Effector memory CD8-positive, alpha-beta T cell (primary cell): ENCODE measurements at regions not wholly inside any gene's neighbourhood (a gene's known extent, or its start where the extent isn't known, plus 50 kb on each side); places are given as distances from the start of the nearest gene placed in this dataset.
"Not testable (repeated sequence)": the region's sequence is repeated elsewhere in the genome, so short reads cannot be mapped to it uniquely, and the experiment has no call there.

Experiments used
- ATAC-seq: fragments of 150-1000 bp; cut with Tn5 transposase; replicated peaks from 2 replicates; pipeline ENCODE4 v1.10.0; 2021; ENCODE audit warnings: mild to moderate bottlenecking, moderate library complexity
- DNase-seq, 3 experiments: peaks; one replicate each; pipeline ENCODE4 v3.0.0; 2021
- H3K27ac Mint-ChIP-seq, 2 donors: one replicate each; pipeline ENCODE4 v1.8.0; 2022; ENCODE audit warnings: mild to moderate bottlenecking in 2 of 2, mixed read lengths in 2 of 2, moderate library complexity in 2 of 2
- H3K27me3 Mint-ChIP-seq, 2 donors: one replicate each; pipeline ENCODE4 v1.8.0; 2022; ENCODE audit warnings: mixed read lengths in 2 of 2
- H3K36me3 Mint-ChIP-seq: one replicate; pipeline ENCODE4 v1.8.0; 2022; ENCODE audit warnings: mild to moderate bottlenecking, moderate library complexity, mixed read lengths; ENCODE audit not compliant: insufficient read depth
- H3K4me1 Mint-ChIP-seq, 2 donors: one replicate each; pipeline ENCODE4 v1.8.0; 2022; ENCODE audit warnings: low read depth in 2 of 2, mixed read lengths in 2 of 2
- H3K4me3 Mint-ChIP-seq, 2 donors: one replicate each; pipeline ENCODE4 v1.8.0; 2022; ENCODE audit warnings: mild to moderate bottlenecking in 2 of 2, mixed read lengths in 2 of 2, moderate library complexity in 2 of 2
- H3K9me3 Mint-ChIP-seq, 2 donors: one replicate each; pipeline ENCODE4 v1.8.0; 2022; ENCODE audit warnings: mixed read lengths in 2 of 2

GRCh38 chr22:27063841-27064240, 406.5 kb downstream of the MIAT start:
- peaks cover 20 to 46% of the 10 kb centered on the region in 2 donors for H3K27me3 Mint-ChIP-seq
- no peaks in the 10 kb centered on the region for H3K9me3 Mint-ChIP-seq
- DNase-seq (no peak), ATAC-seq (no peak)
- H3K36me3 Mint-ChIP-seq = no peaks in the 10 kb centered on the region
- H3K27ac Mint-ChIP-seq = no peak overlapping the region
- H3K4me3 Mint-ChIP-seq = no peak overlapping the region
- H3K4me1 Mint-ChIP-seq = no peaks in the 10 kb centered on the region

- Mint-ChIP-seq H3K36me3 (no peaks in the 10 kb centered on the region), H3K4me1 (no peaks in the 10 kb centered on the region), H3K4me3 (no peak overlapping the region), H3K9me3 (no peaks in the 10 kb centered on the region), H3K27me3 (peaks cover 20 to 46% of the 10 kb centered on the region in 2 donors), H3K27ac (no peak overlapping the region)
- ATAC-seq = no peak
- no peak for DNase-seq
Measured at GRCh38 chr22:27064386-27064785, 407.0 kb downstream of the MIAT start.

DNA sequence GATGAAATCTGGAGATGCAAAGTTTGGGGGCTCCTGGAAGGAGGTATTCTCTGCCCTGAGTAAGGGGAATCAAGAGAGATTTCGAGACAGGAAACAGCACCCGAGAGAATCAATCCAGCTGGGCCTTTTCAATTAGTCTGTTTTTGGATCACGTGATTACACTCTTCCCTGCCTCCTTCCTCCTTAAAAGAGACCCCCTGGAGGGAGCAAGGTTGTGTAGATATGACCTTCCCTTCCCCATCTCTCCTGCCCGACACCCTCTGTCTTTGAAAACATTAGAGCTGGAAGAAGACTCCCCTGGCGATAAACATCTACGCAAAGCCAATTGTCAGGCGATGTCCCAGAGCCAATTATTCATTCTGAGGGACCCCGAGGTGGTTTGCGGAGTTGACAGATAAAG, 407.9 kb downstream of the MIAT start:
- ATAC-seq (no peak), DNase-seq (no peak)
- H3K4me3 Mint-ChIP-seq = no peak overlapping the region
- peaks cover 27 to 47% of the 10 kb centered on the region in 2 donors for H3K27me3 Mint-ChIP-seq
- H3K9me3 Mint-ChIP-seq = no peaks in the 10 kb centered on the region
- H3K36me3 Mint-ChIP-seq = no peaks in the 10 kb centered on the region
- H3K27ac Mint-ChIP-seq = no peak overlapping the region
- no peaks in the 10 kb centered on the region for H3K4me1 Mint-ChIP-seq

- no peaks in the 10 kb centered on the region for H3K4me1 Mint-ChIP-seq
- H3K27ac Mint-ChIP-seq = no peak overlapping the region
- no peaks in the 10 kb centered on the region for H3K9me3 Mint-ChIP-seq
- no peak for ATAC-seq
- no peak for DNase-seq
- no peak overlapping the region for H3K4me3 Mint-ChIP-seq
- peaks cover 40 to 60% of the 10 kb centered on the region in 2 donors for H3K27me3 Mint-ChIP-seq
- H3K36me3 Mint-ChIP-seq = no peaks in the 10 kb centered on the region
Measured at GRCh38 chr22:27066856-27067255, 409.5 kb downstream of the MIAT start.

DNA sequence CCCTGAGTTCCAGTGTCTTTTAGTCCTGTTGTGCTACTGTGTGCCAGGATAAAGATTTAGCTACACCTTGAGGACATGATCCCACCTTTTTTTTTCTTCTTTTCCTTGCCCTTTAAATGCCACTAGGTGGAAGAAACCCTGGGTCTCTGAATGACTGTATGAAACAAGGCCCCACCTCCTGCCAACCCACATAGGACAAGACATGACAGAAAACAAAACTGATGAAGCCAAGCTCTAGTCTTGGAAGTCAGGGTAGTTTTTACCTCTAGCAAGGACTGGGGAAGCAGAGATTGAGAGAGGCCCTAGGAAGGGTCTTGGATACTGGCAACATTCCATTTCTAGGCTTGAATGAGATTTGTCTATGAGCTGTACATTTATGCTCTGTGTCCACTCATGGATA, 410.7 kb downstream of the MIAT start:
- ATAC-seq = no peak
- no peaks in the 10 kb centered on the region for H3K4me1 Mint-ChIP-seq

DNA sequence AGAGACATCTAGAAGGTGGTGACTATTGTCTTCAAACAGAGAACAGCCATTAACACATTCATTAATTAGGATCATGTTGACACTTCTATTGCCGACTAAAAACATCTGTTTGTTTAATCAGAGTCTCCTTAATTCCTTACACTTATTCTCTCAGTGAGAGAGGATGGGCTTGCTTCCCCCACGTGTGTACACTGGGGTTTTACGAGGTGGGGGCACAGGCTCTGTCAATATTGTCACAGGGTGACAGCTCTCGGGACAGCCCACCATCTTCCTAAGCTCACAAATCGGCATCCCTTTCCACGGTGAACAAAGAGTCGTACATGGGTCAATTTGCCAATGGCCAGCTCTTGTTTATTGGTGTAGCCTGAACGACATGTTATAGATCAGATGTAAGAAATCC, 413.2 kb downstream of the MIAT start:
- Mint-ChIP-seq H3K9me3 (no peaks in the 10 kb centered on the region), H3K27me3 (peaks cover 38 to 57% of the 10 kb centered on the region in 2 donors), H3K4me3 (no peak overlapping the region), H3K4me1 (no peaks in the 10 kb centered on the region), H3K27ac (no peak overlapping the region), H3K36me3 (no peaks in the 10 kb centered on the region)
- no peak for ATAC-seq
- DNase-seq = no peak

More for the DNA sequence above, 410.7 kb downstream of the MIAT start:
- no peak for DNase-seq
- peaks cover 40 to 50% of the 10 kb centered on the region in 2 donors for H3K27me3 Mint-ChIP-seq
- no peak overlapping the region for H3K27ac Mint-ChIP-seq
- H3K4me3 Mint-ChIP-seq = no peak overlapping the region
- H3K36me3 Mint-ChIP-seq = no peaks in the 10 kb centered on the region
- no peaks in the 10 kb centered on the region for H3K9me3 Mint-ChIP-seq

- no peak for DNase-seq
- ATAC-seq = no peak
- Mint-ChIP-seq H3K36me3 (no peaks in the 10 kb centered on the region), H3K9me3 (peaks cover 0 to 3% of the 10 kb centered on the region in 2 donors), H3K27ac (no peak overlapping the region), H3K4me1 (no peaks in the 10 kb centered on the region), H3K4me3 (no peak overlapping the region), H3K27me3 (peaks cover 25 to 43% of the 10 kb centered on the region in 2 donors)
Measured at GRCh38 chr22:27073601-27074425, 416.4 kb downstream of the MIAT start.

GRCh38 chr22:27075028-27075678, 417.8 kb downstream of the MIAT start:
- no peak for ATAC-seq
- Mint-ChIP-seq H3K4me1 (no peaks in the 10 kb centered on the region), H3K9me3 (peaks cover 0 to 3% of the 10 kb centered on the region in 2 donors), H3K4me3 (no peak overlapping the region), H3K27ac (no peak overlapping the region), H3K27me3 (peaks cover 20 to 38% of the 10 kb centered on the region in 2 donors), H3K36me3 (no peaks in the 10 kb centered on the region)
- DNase-seq = no peak

- Mint-ChIP-seq H3K27me3 (peaks cover 21 to 38% of the 10 kb centered on the region in 2 donors), H3K4me1 (no peaks in the 10 kb centered on the region), H3K4me3 (no peak overlapping the region), H3K27ac (no peak overlapping the region), H3K36me3 (no peaks in the 10 kb centered on the region), H3K9me3 (peaks cover 0 to 3% of the 10 kb centered on the region in 2 donors)
- no peak for ATAC-seq
- no peak for DNase-seq
Measured at GRCh38 chr22:27075891-27076290, 418.5 kb downstream of the MIAT start.

GRCh38 chr22:27078064-27078463, 420.7 kb downstream of the MIAT start:
- not testable (repeated sequence) for H3K9me3 Mint-ChIP-seq, DNase-seq, H3K4me1 Mint-ChIP-seq, H3K36me3 Mint-ChIP-seq, ATAC-seq, H3K4me3 Mint-ChIP-seq, H3K27ac Mint-ChIP-seq
- peaks cover 30 to 51% of the 10 kb centered on the region in 2 donors for H3K27me3 Mint-ChIP-seq

- H3K4me3 Mint-ChIP-seq = no peak overlapping the region
Measured at GRCh38 chr22:27080036-27080578, 422.7 kb downstream of the MIAT start.

DNA sequence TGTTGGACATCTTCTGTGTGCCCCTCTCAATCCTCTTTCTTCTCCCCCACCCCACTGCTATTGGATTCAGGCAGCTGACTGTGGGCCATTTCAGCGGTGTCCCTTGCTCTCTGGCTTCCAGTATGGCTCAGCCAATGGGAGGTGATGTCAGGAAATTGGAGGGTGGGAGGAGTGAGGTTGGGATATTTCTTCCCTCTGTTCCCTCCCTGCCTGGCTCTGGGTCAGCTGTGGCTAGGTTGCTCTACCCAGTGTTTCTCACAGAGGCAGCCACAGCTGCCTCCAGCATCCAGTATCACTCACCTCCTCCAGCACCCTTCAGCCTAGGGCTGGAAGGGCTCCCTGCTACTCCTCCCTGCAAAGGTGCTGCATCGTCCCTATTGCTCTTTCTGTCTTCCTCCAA, 423.5 kb downstream of the MIAT start:
- peaks cover 0 to 3% of the 10 kb centered on the region in 2 donors for H3K9me3 Mint-ChIP-seq
- no peak for ATAC-seq
- no peak for DNase-seq
- no peak overlapping the region for H3K27ac Mint-ChIP-seq
- H3K4me1 Mint-ChIP-seq = no peaks in the 10 kb centered on the region
- no peak overlapping the region for H3K4me3 Mint-ChIP-seq
- H3K36me3 Mint-ChIP-seq = no peaks in the 10 kb centered on the region
- H3K27me3 Mint-ChIP-seq = peaks cover 53 to 57% of the 10 kb centered on the region in 2 donors

More at GRCh38 chr22:27080036-27080578, 422.7 kb downstream of the MIAT start:
- DNase-seq = no peak
- no peaks in the 10 kb centered on the region for H3K4me1 Mint-ChIP-seq
- H3K36me3 Mint-ChIP-seq = no peaks in the 10 kb centered on the region
- H3K9me3 Mint-ChIP-seq = peaks cover 0 to 3% of the 10 kb centered on the region in 2 donors
- H3K27me3 Mint-ChIP-seq = peaks cover 46 to 49% of the 10 kb centered on the region in 2 donors
- no peak for ATAC-seq
- H3K27ac Mint-ChIP-seq = no peak overlapping the region

GRCh38 chr22:27083610-27084009, 426.2 kb downstream of the MIAT start:
- no peak overlapping the region for H3K4me3 Mint-ChIP-seq
- H3K36me3 Mint-ChIP-seq = no peaks in the 10 kb centered on the region
- no peak overlapping the region for H3K27ac Mint-ChIP-seq
- peaks cover 63 to 68% of the 10 kb centered on the region in 2 donors for H3K27me3 Mint-ChIP-seq
- ATAC-seq (no peak), DNase-seq (no peak)
- H3K4me1 Mint-ChIP-seq = no peaks in the 10 kb centered on the region
- H3K9me3 Mint-ChIP-seq = no peaks in the 10 kb centered on the region

- DNase-seq (no peak), ATAC-seq (no peak)
- Mint-ChIP-seq H3K4me3 (no peak overlapping the region), H3K36me3 (no peaks in the 10 kb centered on the region), H3K4me1 (no peaks in the 10 kb centered on the region), H3K9me3 (no peaks in the 10 kb centered on the region), H3K27ac (no peak overlapping the region), H3K27me3 (peaks cover 63 to 68% of the 10 kb centered on the region in 2 donors)
Measured at GRCh38 chr22:27084130-27084529, 426.7 kb downstream of the MIAT start.
